Liver (tissue), 8 donors: ENCODE measurements at regions not wholly inside any gene's neighbourhood (a gene's known extent, or its start where the extent isn't known, plus 50 kb on each side); places are given as distances from the start of the nearest gene placed in this dataset.

Experiments used
- DNase-seq: peaks from one replicate; pipeline ENCODE4 v3.0.0-alpha.2; 2017; ENCODE audit warnings: low spot score
- H3K27ac ChIP-seq, 2 donors: one replicate each; pipeline ENCODE4 v1.7.0; 2013; ENCODE audit warnings: inconsistent platforms in 2 of 2, low read length in 2 of 2, control low read depth in 1 of 2, low read depth in 1 of 2, mild to moderate bottlenecking in 1 of 2
- H3K27me3 ChIP-seq, 4 donors: one replicate each; pipeline versions ENCODE4 v1.6.1 to v1.7.0; 2013; ENCODE audit warnings: low read length in 3 of 4, inconsistent platforms in 1 of 4, mild to moderate bottlenecking in 1 of 4, moderate library complexity in 1 of 4; ENCODE audit not compliant: control insufficient read depth in 4 of 4, insufficient read depth in 4 of 4
- H3K36me3 ChIP-seq, 4 donors: one replicate each; pipeline versions ENCODE4 v1.6.1 to v1.7.0; 2013; ENCODE audit warnings: low read length in 3 of 4, mild to moderate bottlenecking in 3 of 4, low read depth in 1 of 4, moderate library complexity in 1 of 4; ENCODE audit not compliant: control insufficient read depth in 4 of 4, insufficient read depth in 3 of 4
- H3K4me1 ChIP-seq, 4 donors: one replicate each; pipeline versions ENCODE4 v1.6.1 to v1.7.0; 2013; ENCODE audit warnings: low read length in 3 of 4, mild to moderate bottlenecking in 3 of 4, moderate library complexity in 1 of 4; ENCODE audit not compliant: control insufficient read depth in 4 of 4, insufficient read depth in 4 of 4
- H3K4me3 ChIP-seq, 3 donors: one replicate each; pipeline versions ENCODE4 v1.6.1 to v1.7.0; 2013; ENCODE audit warnings: low read length in 3 of 3, control low read depth in 1 of 3, low read depth in 1 of 3, mild to moderate bottlenecking in 1 of 3
- H3K9ac ChIP-seq, 2 donors: one replicate each; pipeline ENCODE4 v1.7.0; 2013; ENCODE audit warnings: low read length in 2 of 2, mild to moderate bottlenecking in 2 of 2, moderate library complexity in 2 of 2, control low read depth in 1 of 2, low read depth in 1 of 2
- H3K9me3 ChIP-seq, 4 donors: one replicate each; pipeline versions ENCODE4 v1.6.1 to v1.7.0; 2013; ENCODE audit warnings: low read length in 3 of 4; ENCODE audit not compliant: control insufficient read depth in 4 of 4
- EGR1 ChIP-seq, 2 donors: IDR thresholded peaks; 2 replicates each; pipeline ENCODE4 v1.6.1; 2016 to 2018; ENCODE audit warnings: antibody characterized with exemption in 2 of 2, low read depth in 2 of 2
- FOXA1 ChIP-seq: IDR thresholded peaks from 2 replicates; pipeline ENCODE4 v1.6.1; 2016; ENCODE audit warnings: antibody characterized with exemption
- FOXA2 ChIP-seq: IDR thresholded peaks from 2 replicates; pipeline ENCODE4 v1.6.1; 2016; ENCODE audit warnings: antibody characterized with exemption
- GABPA ChIP-seq, 2 donors: IDR thresholded peaks in 1 of 2; conservative IDR thresholded peaks in 1 of 2; 2 replicates each; pipeline ENCODE4 v1.6.1; 2016; ENCODE audit warnings: antibody characterized with exemption in 2 of 2, mild to moderate bottlenecking in 1 of 2, moderate library complexity in 1 of 2
- HNF4A ChIP-seq, 2 donors: conservative IDR thresholded peaks; 2 replicates each; pipeline ENCODE4 v1.6.1; 2016; ENCODE audit warnings: antibody characterized with exemption in 2 of 2, mild to moderate bottlenecking in 2 of 2
- HNF4G ChIP-seq: IDR thresholded peaks from 2 replicates; pipeline ENCODE4 v1.6.1; 2016; ENCODE audit warnings: antibody characterized with exemption
- JUND ChIP-seq, 2 donors: IDR thresholded peaks; 2 replicates each; pipeline ENCODE4 v1.6.1; 2016; ENCODE audit warnings: antibody characterized with exemption in 2 of 2
- RAD21 ChIP-seq, 2 donors: IDR thresholded peaks; 2 replicates each; pipeline ENCODE4 v1.6.1; 2016; ENCODE audit warnings: antibody characterized with exemption in 2 of 2, mild to moderate bottlenecking in 2 of 2
- RXRA ChIP-seq, 2 donors: IDR thresholded peaks; 2 replicates each; pipeline ENCODE4 v1.6.1; 2017 to 2018; ENCODE audit warnings: antibody characterized with exemption in 2 of 2, mild to moderate bottlenecking in 1 of 2
- SP1 ChIP-seq: IDR thresholded peaks from 2 replicates; pipeline ENCODE4 v1.6.1; 2018; ENCODE audit warnings: antibody characterized with exemption, mild to moderate bottlenecking
- TAF1 ChIP-seq: conservative IDR thresholded peaks from 2 replicates; pipeline ENCODE4 v1.6.1; 2016; ENCODE audit warnings: antibody characterized with exemption, mild to moderate bottlenecking
- YY1 ChIP-seq: IDR thresholded peaks from 2 replicates; pipeline ENCODE4 v1.6.1; 2016; ENCODE audit warnings: antibody characterized with exemption, mild to moderate bottlenecking
- WGBS: extraction: QIAGEN DNeasy Blood & Tissue Kit; methylation state at CpG from one replicate; pipeline ENCODE4 v1.1.7; 2013; 5-methylcytosine and 5-hydroxymethylcytosine counted together
- TF ChIP-seq, protein P1 (sequence below): IDR thresholded peaks from 2 replicates; pipeline ENCODE4 v1.6.1; 2016; ENCODE audit warnings: antibody characterized with exemption
- TF ChIP-seq, protein P2 (sequence below): IDR thresholded peaks from 2 replicates; pipeline ENCODE4 v1.6.1; 2016; ENCODE audit warnings: antibody characterized with exemption
- TF ChIP-seq, protein P3 (sequence below): fragments of 150-350 bp; IDR thresholded peaks from 2 replicates; pipeline ENCODE4 v1.5.1; 2017; ENCODE audit warnings: improper control_type of control experiment, low read depth, low read length; ENCODE audit not compliant: missing input control
- TF ChIP-seq, protein P4 (sequence below): IDR thresholded peaks from 2 replicates; pipeline ENCODE4 v1.6.1; 2016; ENCODE audit warnings: antibody characterized with exemption, mild to moderate bottlenecking
- donor health status: healthy.
- donor health status: healthy.
- donor health status: healthy.
- donor health status: healthy.
- donor health status: healthy.

DNA sequence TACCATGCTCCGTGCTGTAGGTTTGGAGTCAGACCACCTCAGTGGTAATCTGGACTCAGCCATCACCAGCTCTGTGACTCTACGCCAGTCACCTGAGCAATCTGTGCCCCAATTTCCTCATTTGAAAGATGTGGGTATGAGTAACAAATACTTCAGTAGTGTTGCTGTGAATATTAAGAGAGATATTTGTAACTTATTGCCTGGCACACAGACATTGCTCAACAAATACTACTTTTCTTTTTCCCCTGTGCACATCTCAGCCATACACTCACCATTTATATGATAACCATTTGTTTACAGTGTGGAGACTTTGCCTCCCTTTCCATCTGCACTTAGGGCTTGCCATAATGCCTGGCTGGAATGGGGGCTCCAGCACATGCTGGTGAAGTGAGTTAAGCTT, 89.7 kb upstream of the CLPB start:
- DNase-seq, result no peak
- Histone ChIP-seq H3K27me3 (no peaks in the 10 kb centered on the region), H3K27ac (no peak overlapping the region), H3K9me3 (no peaks in the 10 kb centered on the region), H3K36me3 (no peaks in the 10 kb centered on the region), H3K9ac (no peak overlapping the region), H3K4me3 (no peak overlapping the region), H3K4me1 (no peaks in the 10 kb centered on the region)
- 92% methylated on average over 2 of the region's 2 CpGs for WGBS
- no peak for TF ChIP-seq YY1
- TF ChIP-seq, protein P1, sequence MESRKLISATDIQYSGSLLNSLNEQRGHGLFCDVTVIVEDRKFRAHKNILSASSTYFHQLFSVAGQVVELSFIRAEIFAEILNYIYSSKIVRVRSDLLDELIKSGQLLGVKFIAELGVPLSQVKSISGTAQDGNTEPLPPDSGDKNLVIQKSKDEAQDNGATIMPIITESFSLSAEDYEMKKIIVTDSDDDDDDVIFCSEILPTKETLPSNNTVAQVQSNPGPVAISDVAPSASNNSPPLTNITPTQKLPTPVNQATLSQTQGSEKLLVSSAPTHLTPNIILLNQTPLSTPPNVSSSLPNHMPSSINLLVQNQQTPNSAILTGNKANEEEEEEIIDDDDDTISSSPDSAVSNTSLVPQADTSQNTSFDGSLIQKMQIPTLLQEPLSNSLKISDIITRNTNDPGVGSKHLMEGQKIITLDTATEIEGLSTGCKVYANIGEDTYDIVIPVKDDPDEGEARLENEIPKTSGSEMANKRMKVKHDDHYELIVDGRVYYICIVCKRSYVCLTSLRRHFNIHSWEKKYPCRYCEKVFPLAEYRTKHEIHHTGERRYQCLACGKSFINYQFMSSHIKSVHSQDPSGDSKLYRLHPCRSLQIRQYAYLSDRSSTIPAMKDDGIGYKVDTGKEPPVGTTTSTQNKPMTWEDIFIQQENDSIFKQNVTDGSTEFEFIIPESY, result no peak
- TF ChIP-seq HNF4G, result no peak
- TF ChIP-seq, protein P2, sequence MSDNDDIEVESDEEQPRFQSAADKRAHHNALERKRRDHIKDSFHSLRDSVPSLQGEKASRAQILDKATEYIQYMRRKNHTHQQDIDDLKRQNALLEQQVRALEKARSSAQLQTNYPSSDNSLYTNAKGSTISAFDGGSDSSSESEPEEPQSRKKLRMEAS, result no peak
- TF ChIP-seq TAF1, result no peak
- TF ChIP-seq, protein P3, sequence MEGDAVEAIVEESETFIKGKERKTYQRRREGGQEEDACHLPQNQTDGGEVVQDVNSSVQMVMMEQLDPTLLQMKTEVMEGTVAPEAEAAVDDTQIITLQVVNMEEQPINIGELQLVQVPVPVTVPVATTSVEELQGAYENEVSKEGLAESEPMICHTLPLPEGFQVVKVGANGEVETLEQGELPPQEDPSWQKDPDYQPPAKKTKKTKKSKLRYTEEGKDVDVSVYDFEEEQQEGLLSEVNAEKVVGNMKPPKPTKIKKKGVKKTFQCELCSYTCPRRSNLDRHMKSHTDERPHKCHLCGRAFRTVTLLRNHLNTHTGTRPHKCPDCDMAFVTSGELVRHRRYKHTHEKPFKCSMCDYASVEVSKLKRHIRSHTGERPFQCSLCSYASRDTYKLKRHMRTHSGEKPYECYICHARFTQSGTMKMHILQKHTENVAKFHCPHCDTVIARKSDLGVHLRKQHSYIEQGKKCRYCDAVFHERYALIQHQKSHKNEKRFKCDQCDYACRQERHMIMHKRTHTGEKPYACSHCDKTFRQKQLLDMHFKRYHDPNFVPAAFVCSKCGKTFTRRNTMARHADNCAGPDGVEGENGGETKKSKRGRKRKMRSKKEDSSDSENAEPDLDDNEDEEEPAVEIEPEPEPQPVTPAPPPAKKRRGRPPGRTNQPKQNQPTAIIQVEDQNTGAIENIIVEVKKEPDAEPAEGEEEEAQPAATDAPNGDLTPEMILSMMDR, result no peak
- no peak for TF ChIP-seq FOXA2
- TF ChIP-seq RAD21 (IDR thresholded peaks at IDR 0.05), result no peak
- no peak for TF ChIP-seq SP1
- TF ChIP-seq HNF4A (conservative IDR thresholded peaks at IDR 0.05), result no peak
- TF ChIP-seq, protein P4, sequence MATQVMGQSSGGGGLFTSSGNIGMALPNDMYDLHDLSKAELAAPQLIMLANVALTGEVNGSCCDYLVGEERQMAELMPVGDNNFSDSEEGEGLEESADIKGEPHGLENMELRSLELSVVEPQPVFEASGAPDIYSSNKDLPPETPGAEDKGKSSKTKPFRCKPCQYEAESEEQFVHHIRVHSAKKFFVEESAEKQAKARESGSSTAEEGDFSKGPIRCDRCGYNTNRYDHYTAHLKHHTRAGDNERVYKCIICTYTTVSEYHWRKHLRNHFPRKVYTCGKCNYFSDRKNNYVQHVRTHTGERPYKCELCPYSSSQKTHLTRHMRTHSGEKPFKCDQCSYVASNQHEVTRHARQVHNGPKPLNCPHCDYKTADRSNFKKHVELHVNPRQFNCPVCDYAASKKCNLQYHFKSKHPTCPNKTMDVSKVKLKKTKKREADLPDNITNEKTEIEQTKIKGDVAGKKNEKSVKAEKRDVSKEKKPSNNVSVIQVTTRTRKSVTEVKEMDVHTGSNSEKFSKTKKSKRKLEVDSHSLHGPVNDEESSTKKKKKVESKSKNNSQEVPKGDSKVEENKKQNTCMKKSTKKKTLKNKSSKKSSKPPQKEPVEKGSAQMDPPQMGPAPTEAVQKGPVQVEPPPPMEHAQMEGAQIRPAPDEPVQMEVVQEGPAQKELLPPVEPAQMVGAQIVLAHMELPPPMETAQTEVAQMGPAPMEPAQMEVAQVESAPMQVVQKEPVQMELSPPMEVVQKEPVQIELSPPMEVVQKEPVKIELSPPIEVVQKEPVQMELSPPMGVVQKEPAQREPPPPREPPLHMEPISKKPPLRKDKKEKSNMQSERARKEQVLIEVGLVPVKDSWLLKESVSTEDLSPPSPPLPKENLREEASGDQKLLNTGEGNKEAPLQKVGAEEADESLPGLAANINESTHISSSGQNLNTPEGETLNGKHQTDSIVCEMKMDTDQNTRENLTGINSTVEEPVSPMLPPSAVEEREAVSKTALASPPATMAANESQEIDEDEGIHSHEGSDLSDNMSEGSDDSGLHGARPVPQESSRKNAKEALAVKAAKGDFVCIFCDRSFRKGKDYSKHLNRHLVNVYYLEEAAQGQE, result no peak
- TF ChIP-seq JUND (IDR thresholded peaks at IDR 0.05), result no peak

DNA sequence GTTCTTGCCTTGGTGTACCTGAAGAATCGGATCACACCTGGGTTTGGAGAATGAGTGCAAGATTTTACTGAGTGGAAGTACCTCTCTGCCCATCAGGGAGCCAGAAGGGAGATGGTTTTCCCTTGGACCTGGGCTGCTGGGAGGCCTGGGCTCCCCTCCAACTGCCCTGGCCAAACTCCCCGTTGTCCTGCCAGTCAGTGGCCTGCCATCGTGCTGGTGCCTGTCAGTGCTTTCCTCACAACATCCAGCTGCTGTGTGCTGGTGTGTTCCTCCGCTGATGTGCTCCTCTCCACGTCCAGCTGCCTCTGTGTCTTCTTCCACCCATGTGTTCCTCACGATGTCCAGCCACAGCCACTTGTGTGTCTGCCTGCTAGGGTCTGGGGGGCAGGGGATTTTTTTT, 87.9 kb upstream of the CLPB start:
- no peak overlapping the region for H3K9ac ChIP-seq
- DNase-seq, result no peak
- H3K4me1 ChIP-seq, result no peaks in the 10 kb centered on the region
- WGBS, result 74% methylated on average over 6 of the region's 6 CpGs
- H3K27me3 ChIP-seq, result no peaks in the 10 kb centered on the region
- H3K36me3 ChIP-seq, result no peaks in the 10 kb centered on the region
- H3K27ac ChIP-seq, result no peak overlapping the region
- H3K9me3 ChIP-seq, result no peaks in the 10 kb centered on the region
- TF ChIP-seq RXRA (IDR thresholded peaks at IDR 0.05), result no peak
- no peak for TF ChIP-seq EGR1 (IDR thresholded peaks at IDR 0.05; ENCODE audit: low read depth in 2 of 2)
- TF ChIP-seq GABPA (IDR thresholded peaks at IDR 0.05 in 1 of 2, conservative IDR thresholded peaks at IDR 0.05 in 1 of 2), result no peak
- TF ChIP-seq, protein P4, result no peak
- TF ChIP-seq JUND (IDR thresholded peaks at IDR 0.05), result no peak
- no peak for TF ChIP-seq TAF1
- TF ChIP-seq HNF4A (conservative IDR thresholded peaks at IDR 0.05), result no peak
- no peak for TF ChIP-seq RAD21 (IDR thresholded peaks at IDR 0.05)
- no peak for TF ChIP-seq FOXA1
- TF ChIP-seq, protein P3, result no peak
- TF ChIP-seq, protein P2, result no peak
- no peak for TF ChIP-seq SP1
- no peak for TF ChIP-seq FOXA2
- no peak for TF ChIP-seq YY1
- no peak for TF ChIP-seq HNF4G
- no peak overlapping the region for H3K4me3 ChIP-seq
